ENCODE measurements at regions not wholly inside any gene's neighbourhood (a gene's known extent, or its start where the extent isn't known, plus 50 kb on each side); places are given as distances from the start of the nearest gene placed in this dataset.

DNA sequence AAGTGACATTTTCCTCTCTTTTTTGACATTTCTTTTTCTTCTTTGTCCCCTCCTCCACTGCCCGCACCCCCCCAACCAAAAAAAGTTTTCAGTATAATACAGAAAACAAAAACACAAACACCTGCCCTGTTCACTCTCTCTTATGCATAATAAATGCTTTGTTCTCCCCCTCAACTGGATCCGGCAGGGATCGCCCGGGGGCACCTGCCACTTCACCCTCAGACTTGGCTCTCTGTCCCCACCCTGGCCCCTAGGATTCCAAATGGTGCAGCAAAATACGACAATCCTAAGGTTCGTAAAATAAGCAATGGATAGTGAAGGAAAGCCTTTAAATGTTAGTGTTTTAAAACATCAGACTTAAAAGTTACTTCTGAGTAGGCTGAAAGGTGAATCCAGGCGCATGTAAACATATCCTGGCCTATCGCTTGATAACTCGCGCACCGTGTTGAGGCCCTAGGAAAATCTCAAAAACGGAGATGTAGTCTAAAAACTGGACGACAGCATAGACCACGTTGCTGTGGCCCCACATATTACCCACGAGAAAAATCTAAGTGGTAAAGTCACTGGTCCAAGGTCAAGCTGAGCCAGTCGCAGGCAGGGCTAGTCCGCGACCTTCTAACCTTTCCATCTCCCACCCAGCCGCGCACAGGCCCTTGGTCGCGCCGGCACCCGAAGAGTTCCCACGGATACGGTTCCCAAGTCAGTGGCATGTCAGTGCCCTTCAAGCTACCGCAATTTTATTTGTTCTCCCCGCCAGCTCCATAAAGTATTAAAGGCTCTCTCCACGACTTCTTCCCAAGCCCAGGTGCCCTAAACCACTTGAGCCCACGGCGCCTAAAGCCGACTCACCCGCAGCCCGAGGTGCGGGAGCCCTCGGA lies 130.8 kb downstream of the OGFRL1 start:
- no peaks in the 10 kb centered on the region for H3K27me3 ChIP-seq (ENCODE audit: insufficient read depth, low read length, poor library complexity)
- no peak for ATAC-seq (ENCODE audit: insufficient read depth, low read depth)
- no peak overlapping the region for H3K27ac ChIP-seq (ENCODE audit: low read length)

DNA sequence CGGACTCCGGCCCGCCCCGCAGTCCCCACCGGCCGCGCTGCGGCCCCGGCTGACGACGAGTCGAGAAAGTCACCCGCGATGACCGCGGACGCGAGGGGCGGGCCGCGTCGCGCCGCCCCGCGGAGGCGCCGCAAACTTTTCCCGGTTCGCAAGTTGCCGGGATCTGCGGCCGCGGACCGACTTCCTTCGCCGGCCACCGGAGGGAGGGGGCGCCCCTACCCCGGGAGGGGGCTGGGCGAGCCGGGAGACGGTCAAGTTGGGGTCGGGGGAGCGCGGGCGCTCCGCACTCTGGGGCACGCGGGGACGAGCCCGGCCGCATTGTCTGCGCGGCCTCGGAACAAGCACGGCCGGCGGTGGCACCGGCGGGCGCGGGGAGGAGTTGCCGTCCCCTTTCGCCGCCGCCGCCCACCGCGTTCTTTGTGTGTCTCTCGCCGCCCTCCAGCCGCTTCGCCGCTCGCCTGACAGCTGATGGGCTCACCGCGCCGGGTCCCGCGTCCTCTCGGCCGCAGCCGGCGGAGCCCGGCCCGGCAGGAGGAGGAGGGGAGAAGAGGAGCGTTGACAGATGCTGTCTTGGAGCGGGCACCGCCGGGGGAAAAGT lies 131.6 kb downstream of the OGFRL1 start:
- no peaks in the 10 kb centered on the region for H3K36me3 ChIP-seq (ENCODE audit: insufficient read depth, low read length)
- ATAC-seq (ENCODE audit: insufficient read depth, low read depth): no peak
- H3K4me2 ChIP-seq (ENCODE audit: insufficient read depth, low read length): no peak overlapping the region
- no peak overlapping the region for H3K4me3 ChIP-seq (ENCODE audit: low read depth in 1 of 2, low read length in 2 of 2)
- no peaks in the 10 kb centered on the region for H3K27me3 ChIP-seq (ENCODE audit: insufficient read depth, low read length, poor library complexity)
- H3K79me2 ChIP-seq (ENCODE audit: insufficient read depth, low read length): no peaks in the 10 kb centered on the region
- no peaks in the 10 kb centered on the region for H4K20me1 ChIP-seq (ENCODE audit: insufficient read depth, low read length)
- H3K9ac ChIP-seq (ENCODE audit: low read depth, low read length): no peak overlapping the region
- no peak overlapping the region for H2AFZ ChIP-seq (ENCODE audit: low read depth, low read length)
- TF ChIP-seq CTCF (IDR thresholded peaks at IDR 0.05; ENCODE audit: borderline replicate concordance, extremely low read depth, low read length, poor library complexity, severe bottlenecking): no peak
- TF ChIP-seq EZH2 (IDR thresholded peaks at IDR 0.05; ENCODE audit: borderline replicate concordance, low read depth, low read length, severe bottlenecking): no peak
- H3K4me1 ChIP-seq (ENCODE audit: insufficient read depth, low read length): no peaks in the 10 kb centered on the region
- H3K9me3 ChIP-seq (ENCODE audit: insufficient read depth, low read length, severe bottlenecking): no peaks in the 10 kb centered on the region
- H3K27ac ChIP-seq (ENCODE audit: low read length): no peak overlapping the region
- no peak for DNase-seq

More for the DNA sequence above, 130.8 kb downstream of the OGFRL1 start:
- no peak overlapping the region for H2AFZ ChIP-seq (ENCODE audit: low read depth, low read length)
- TF ChIP-seq EZH2 (IDR thresholded peaks at IDR 0.05; ENCODE audit: borderline replicate concordance, low read depth, low read length, severe bottlenecking): no peak
- no peak for TF ChIP-seq CTCF (IDR thresholded peaks at IDR 0.05; ENCODE audit: borderline replicate concordance, extremely low read depth, low read length, poor library complexity, severe bottlenecking)
- H3K79me2 ChIP-seq (ENCODE audit: insufficient read depth, low read length): no peaks in the 10 kb centered on the region
- no peak for DNase-seq
- H3K9me3 ChIP-seq (ENCODE audit: insufficient read depth, low read length, severe bottlenecking): no peaks in the 10 kb centered on the region
- H4K20me1 ChIP-seq (ENCODE audit: insufficient read depth, low read length): no peaks in the 10 kb centered on the region
- no peaks in the 10 kb centered on the region for H3K4me1 ChIP-seq (ENCODE audit: insufficient read depth, low read length)
- H3K36me3 ChIP-seq (ENCODE audit: insufficient read depth, low read length): no peaks in the 10 kb centered on the region
- H3K4me3 ChIP-seq (ENCODE audit: low read depth in 1 of 2, low read length in 2 of 2): no peak overlapping the region
- no peak overlapping the region for H3K9ac ChIP-seq (ENCODE audit: low read depth, low read length)
- no peak overlapping the region for H3K4me2 ChIP-seq (ENCODE audit: insufficient read depth, low read length)

DNA sequence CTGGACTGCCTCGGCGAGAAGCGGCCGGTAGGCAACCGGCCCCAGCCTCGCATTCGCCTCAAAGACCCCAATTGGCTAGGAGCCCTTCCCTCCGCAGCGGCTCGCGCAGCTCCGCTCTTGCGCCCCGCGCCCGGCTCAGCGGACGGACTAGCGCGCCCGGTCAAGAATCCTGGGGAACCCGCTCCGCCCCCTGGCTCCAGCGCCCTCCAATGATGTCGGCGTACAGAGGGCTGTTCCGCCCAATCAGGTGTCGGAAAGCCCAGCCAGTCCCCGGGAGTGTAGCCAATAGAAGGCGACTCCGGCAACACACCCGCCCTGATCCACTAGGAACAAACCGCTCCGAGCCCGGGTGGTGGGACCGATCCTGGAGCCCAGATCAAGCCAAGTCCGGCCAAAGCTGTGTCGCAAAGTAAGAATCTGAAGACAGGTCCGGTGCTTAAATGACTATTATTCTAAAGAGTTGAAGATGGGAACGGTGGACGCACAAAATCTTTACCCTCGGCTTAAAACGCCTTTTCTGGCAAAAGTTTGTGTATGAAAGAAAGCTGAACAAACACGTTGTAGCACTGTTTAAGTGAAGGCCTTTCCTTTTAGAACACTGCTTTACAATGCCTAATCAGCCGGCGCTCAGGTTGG lies 132.2 kb downstream of the OGFRL1 start:
- no peaks in the 10 kb centered on the region for H3K9me3 ChIP-seq (ENCODE audit: insufficient read depth, low read length, severe bottlenecking)
- no peaks in the 10 kb centered on the region for H3K79me2 ChIP-seq (ENCODE audit: insufficient read depth, low read length)
- no peak overlapping the region for H3K4me2 ChIP-seq (ENCODE audit: insufficient read depth, low read length)
- no peak overlapping the region for H3K27ac ChIP-seq (ENCODE audit: low read length)
- no peak overlapping the region for H2AFZ ChIP-seq (ENCODE audit: low read depth, low read length)
- no peak overlapping the region for H3K4me3 ChIP-seq (ENCODE audit: low read depth in 1 of 2, low read length in 2 of 2)
- DNase-seq (no peak), ATAC-seq (ENCODE audit: insufficient read depth, low read depth) (no peak)
- H3K9ac ChIP-seq (ENCODE audit: low read depth, low read length): no peak overlapping the region
- H3K27me3 ChIP-seq (ENCODE audit: insufficient read depth, low read length, poor library complexity): no peaks in the 10 kb centered on the region
- H4K20me1 ChIP-seq (ENCODE audit: insufficient read depth, low read length): no peaks in the 10 kb centered on the region
- H3K36me3 ChIP-seq (ENCODE audit: insufficient read depth, low read length): no peaks in the 10 kb centered on the region
- no peak for TF ChIP-seq EZH2 (IDR thresholded peaks at IDR 0.05; ENCODE audit: borderline replicate concordance, low read depth, low read length, severe bottlenecking)
- TF ChIP-seq CTCF (IDR thresholded peaks at IDR 0.05; ENCODE audit: borderline replicate concordance, extremely low read depth, low read length, poor library complexity, severe bottlenecking): no peak
- H3K4me1 ChIP-seq (ENCODE audit: insufficient read depth, low read length): no peaks in the 10 kb centered on the region

Data from DND-41 (cell line).